Smooth muscle cell of the brain vasculature (primary cell): ENCODE measurements at regions not wholly inside any gene's neighbourhood (a gene's known extent, or its start where the extent isn't known, plus 50 kb on each side); places are given as distances from the start of the nearest gene placed in this dataset.
"Not testable (repeated sequence)": the region's sequence is repeated elsewhere in the genome, so short reads cannot be mapped to it uniquely, and the experiment has no call there.

Source experiments
- DNase-seq: peaks from one replicate; pipeline ENCODE4 v3.0.0-alpha.2; 2012; ENCODE audit warnings: low read depth, low spot score

GRCh38 chr13:85228692-85229091 is 570.5 kb downstream of the SLITRK6 start:
- no peak for DNase-seq

- DNase-seq, result no peak
Measured at GRCh38 chr13:85223883-85224656, 575.1 kb downstream of the SLITRK6 start.

- DNase-seq, result no peak
Measured at GRCh38 chr13:85216576-85216975, 582.6 kb downstream of the SLITRK6 start.

- DNase-seq, result no peak
Measured at GRCh38 chr13:85212692-85213091, 586.5 kb downstream of the SLITRK6 start.

GRCh38 chr13:85204668-85205344 is 594.4 kb downstream of the SLITRK6 start:
- no peak for DNase-seq

GRCh38 chr13:85197431-85197830 is 601.8 kb downstream of the SLITRK6 start:
- no peak for DNase-seq

- no peak for DNase-seq
Measured at GRCh38 chr13:85194482-85194881, 604.7 kb downstream of the SLITRK6 start.

GRCh38 chr13:85191996-85192718 is 607.1 kb downstream of the SLITRK6 start:
- DNase-seq, result no peak

GRCh38 chr13:85186356-85187045 is 612.7 kb downstream of the SLITRK6 start:
- no peak for DNase-seq

GRCh38 chr13:85174291-85174690 is 624.9 kb downstream of the SLITRK6 start:
- no peak for DNase-seq

GRCh38 chr13:85170372-85170771 is 628.8 kb downstream of the SLITRK6 start:
- no peak for DNase-seq

- DNase-seq, result no peak
Measured at GRCh38 chr13:85166891-85167290, 632.3 kb downstream of the SLITRK6 start.

- DNase-seq, result no peak
Measured at GRCh38 chr13:85163063-85163462, 636.2 kb downstream of the SLITRK6 start.

GRCh38 chr13:85148009-85148408 is 651.2 kb downstream of the SLITRK6 start:
- DNase-seq, result no peak

GRCh38 chr13:85142351-85142927 is 656.8 kb downstream of the SLITRK6 start:
- no peak for DNase-seq

- DNase-seq, result no peak
Measured at GRCh38 chr13:85141401-85141800, 657.8 kb downstream of the SLITRK6 start.

GRCh38 chr13:85140192-85140591 is 659.0 kb downstream of the SLITRK6 start:
- no peak for DNase-seq

- no peak for DNase-seq
Measured at GRCh38 chr13:85137516-85137915, 661.7 kb downstream of the SLITRK6 start.

GRCh38 chr13:85132986-85133385 is 666.2 kb downstream of the SLITRK6 start:
- no peak for DNase-seq

GRCh38 chr13:85123501-85123900 is 675.7 kb downstream of the SLITRK6 start:
- DNase-seq, result not testable (repeated sequence)

GRCh38 chr13:85108356-85108755 is 690.9 kb downstream of the SLITRK6 start:
- DNase-seq, result no peak

GRCh38 chr13:85099245-85099644 is 700.0 kb downstream of the SLITRK6 start:
- DNase-seq, result no peak
